ENCODE measurements at regions not wholly inside any gene's neighbourhood (a gene's known extent, or its start where the extent isn't known, plus 50 kb on each side); places are given as distances from the start of the nearest gene placed in this dataset.

GRCh38 chr16:13291591-13292333, 390.4 kb downstream of the SHISA9 start:
- TF ChIP-seq, protein P1, sequence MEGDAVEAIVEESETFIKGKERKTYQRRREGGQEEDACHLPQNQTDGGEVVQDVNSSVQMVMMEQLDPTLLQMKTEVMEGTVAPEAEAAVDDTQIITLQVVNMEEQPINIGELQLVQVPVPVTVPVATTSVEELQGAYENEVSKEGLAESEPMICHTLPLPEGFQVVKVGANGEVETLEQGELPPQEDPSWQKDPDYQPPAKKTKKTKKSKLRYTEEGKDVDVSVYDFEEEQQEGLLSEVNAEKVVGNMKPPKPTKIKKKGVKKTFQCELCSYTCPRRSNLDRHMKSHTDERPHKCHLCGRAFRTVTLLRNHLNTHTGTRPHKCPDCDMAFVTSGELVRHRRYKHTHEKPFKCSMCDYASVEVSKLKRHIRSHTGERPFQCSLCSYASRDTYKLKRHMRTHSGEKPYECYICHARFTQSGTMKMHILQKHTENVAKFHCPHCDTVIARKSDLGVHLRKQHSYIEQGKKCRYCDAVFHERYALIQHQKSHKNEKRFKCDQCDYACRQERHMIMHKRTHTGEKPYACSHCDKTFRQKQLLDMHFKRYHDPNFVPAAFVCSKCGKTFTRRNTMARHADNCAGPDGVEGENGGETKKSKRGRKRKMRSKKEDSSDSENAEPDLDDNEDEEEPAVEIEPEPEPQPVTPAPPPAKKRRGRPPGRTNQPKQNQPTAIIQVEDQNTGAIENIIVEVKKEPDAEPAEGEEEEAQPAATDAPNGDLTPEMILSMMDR (IDR thresholded peaks at IDR 0.05; ENCODE audit: borderline replicate concordance, extremely low read depth, low read length, poor library complexity, severe bottlenecking) = no peak
- no peak for TF ChIP-seq EZH2 (IDR thresholded peaks at IDR 0.05; ENCODE audit: borderline replicate concordance, low read depth, low read length, severe bottlenecking)
